Parathyroid adenoma (tissue), 2 donors: ENCODE measurements at regions not wholly inside any gene's neighbourhood (a gene's known extent, or its start where the extent isn't known, plus 50 kb on each side); places are given as distances from the start of the nearest gene placed in this dataset.

ENCODE experiments used
- H2AFZ ChIP-seq: fragments of 300-600 bp; sonication (generic); one replicate; pipeline ENCODE4 v1.7.0; 2017; ENCODE audit warnings: antibody characterized with exemption, mild to moderate bottlenecking
- H3K27ac ChIP-seq: fragments of 300-600 bp; sonication (generic); one replicate; pipeline ENCODE4 v1.7.0; 2017
- H3K27me3 ChIP-seq: fragments of 300-600 bp; sonication (generic); one replicate; pipeline ENCODE4 v1.7.0; 2017; ENCODE audit warnings: low read length; ENCODE audit not compliant: control insufficient read depth, insufficient read depth
- H3K36me3 ChIP-seq: fragments of 300-600 bp; sonication (generic); one replicate; pipeline ENCODE4 v1.7.0; 2017; ENCODE audit warnings: low read length; ENCODE audit not compliant: control insufficient read depth, insufficient read depth
- H3K4me1 ChIP-seq: fragments of 300-600 bp; sonication (generic); one replicate; pipeline ENCODE4 v1.7.0; 2017; ENCODE audit warnings: control low read depth
- H3K4me2 ChIP-seq: fragments of 300-600 bp; sonication (generic); one replicate; pipeline ENCODE4 v1.7.0; 2017; ENCODE audit warnings: low read length
- H3K4me3 ChIP-seq: fragments of 300-600 bp; sonication (generic); one replicate; pipeline ENCODE4 v1.7.0; 2017; ENCODE audit warnings: low read depth, low read length
- H3K79me2 ChIP-seq: fragments of 300-600 bp; sonication (generic); one replicate; pipeline ENCODE4 v1.7.0; 2017; ENCODE audit warnings: control low read depth
- H3K9ac ChIP-seq: fragments of 300-600 bp; sonication (generic); one replicate; pipeline ENCODE4 v1.7.0; 2017; ENCODE audit warnings: mild to moderate bottlenecking
- H3K9me3 ChIP-seq: fragments of 300-600 bp; sonication (generic); one replicate; pipeline ENCODE4 v1.7.0; 2017; ENCODE audit warnings: low read length; ENCODE audit not compliant: control insufficient read depth
- CTCF ChIP-seq: fragments of 300-600 bp; sonication (generic); IDR thresholded peaks from one replicate; pipeline ENCODE4 v1.7.0; 2017; ENCODE audit warnings: antibody characterized with exemption, mild to moderate bottlenecking
- donor health status: primary hyperparathyroidism.

GRCh38 chr2:36031471-36031870 is 324.1 kb upstream of the CRIM1 start:
- Histone ChIP-seq H3K36me3 (no peaks in the 10 kb centered on the region), H3K9me3 (no peaks in the 10 kb centered on the region), H3K27ac (no peak overlapping the region)

GRCh38 chr2:36027616-36028015 is 328.0 kb upstream of the CRIM1 start:
- H3K36me3 ChIP-seq: no peaks in the 10 kb centered on the region
- no peaks in the 10 kb centered on the region for H3K4me1 ChIP-seq
- H3K27me3 ChIP-seq: no peaks in the 10 kb centered on the region
- no peak overlapping the region for H3K9ac ChIP-seq
- no peak overlapping the region for H3K4me2 ChIP-seq
- H2AFZ ChIP-seq: no peak overlapping the region
- H3K79me2 ChIP-seq: no peaks in the 10 kb centered on the region
- no peaks in the 10 kb centered on the region for H3K9me3 ChIP-seq
- no peak overlapping the region for H3K4me3 ChIP-seq
- no peak overlapping the region for H3K27ac ChIP-seq
- no peak for TF ChIP-seq CTCF

More at GRCh38 chr2:36031471-36031870, 324.1 kb upstream of the CRIM1 start:
- Histone ChIP-seq H3K4me2 (no peak overlapping the region), H3K4me3 (no peak overlapping the region), H3K4me1 (no peaks in the 10 kb centered on the region), H3K79me2 (no peaks in the 10 kb centered on the region), H2AFZ (no peak overlapping the region), H3K9ac (no peak overlapping the region), H3K27me3 (no peaks in the 10 kb centered on the region)
- TF ChIP-seq CTCF: no peak

- H3K79me2 ChIP-seq: no peaks in the 10 kb centered on the region
These were observed 342.5 kb upstream of the CRIM1 start for GRCh38 chr2:36013064-36013463.

GRCh38 chr2:36006444-36006843 is 349.1 kb upstream of the CRIM1 start:
- Histone ChIP-seq H3K9me3 (no peaks in the 10 kb centered on the region), H3K4me3 (no peak overlapping the region), H3K9ac (no peak overlapping the region), H2AFZ (no peak overlapping the region), H3K79me2 (no peaks in the 10 kb centered on the region), H3K4me1 (no peaks in the 10 kb centered on the region), H3K27me3 (no peaks in the 10 kb centered on the region), H3K4me2 (no peak overlapping the region), H3K27ac (no peak overlapping the region), H3K36me3 (no peaks in the 10 kb centered on the region)
- no peak for TF ChIP-seq CTCF

More at GRCh38 chr2:36013064-36013463, 342.5 kb upstream of the CRIM1 start:
- no peaks in the 10 kb centered on the region for H3K9me3 ChIP-seq
- H3K4me2 ChIP-seq: no peak overlapping the region
- H3K9ac ChIP-seq: no peak overlapping the region
- H3K27me3 ChIP-seq: no peaks in the 10 kb centered on the region
- no peaks in the 10 kb centered on the region for H3K36me3 ChIP-seq
- TF ChIP-seq CTCF: no peak
- H3K27ac ChIP-seq: no peak overlapping the region
- H3K4me1 ChIP-seq: no peaks in the 10 kb centered on the region
- no peak overlapping the region for H3K4me3 ChIP-seq
- no peak overlapping the region for H2AFZ ChIP-seq

- H3K9me3 ChIP-seq: no peaks in the 10 kb centered on the region
- no peaks in the 10 kb centered on the region for H3K27me3 ChIP-seq
- no peaks in the 10 kb centered on the region for H3K36me3 ChIP-seq
- no peak overlapping the region for H3K4me2 ChIP-seq
- no peak for TF ChIP-seq CTCF
- no peaks in the 10 kb centered on the region for H3K4me1 ChIP-seq
- no peaks in the 10 kb centered on the region for H3K79me2 ChIP-seq
- H2AFZ ChIP-seq: no peak overlapping the region
- no peak overlapping the region for H3K9ac ChIP-seq
- no peak overlapping the region for H3K27ac ChIP-seq
- H3K4me3 ChIP-seq: no peak overlapping the region
These were observed 352.6 kb upstream of the CRIM1 start for GRCh38 chr2:36002941-36003340.
